GM23338 (cell line): ENCODE measurements at regions not wholly inside any gene's neighbourhood (a gene's known extent, or its start where the extent isn't known, plus 50 kb on each side); places are given as distances from the start of the nearest gene placed in this dataset.
"Not testable (repeated sequence)": the region's sequence is repeated elsewhere in the genome, so short reads cannot be mapped to it uniquely, and the experiment has no call there.

ENCODE experiments used
- ATAC-seq: fragments of 200-7000 bp; cut with Tn5 transposase; 3 replicates; pipeline ENCODE4 v1.9.1; 2020
- DNase-seq: peaks from one replicate; pipeline ENCODE4 v3.0.0-alpha.2; 2015; ENCODE audit warnings: low spot score
- H2AFZ ChIP-seq: fragments of 200-600 bp; sonication (generic); 2 replicates; pipeline ENCODE4 v1.8.0; 2016; ENCODE audit warnings: antibody characterized with exemption, mild to moderate bottlenecking, moderate library complexity
- H3F3A ChIP-seq: fragments of 200-600 bp; sonication (generic); replicated peaks from 2 replicates; pipeline ENCODE4 v1.8.0; 2017; ENCODE audit warnings: antibody characterized with exemption, mixed run types, low read depth
- H3K27ac ChIP-seq: fragments of 200-600 bp; sonication (generic); 2 replicates; pipeline ENCODE4 v1.6.1; 2016; ENCODE audit warnings: low read depth
- H3K27me3 ChIP-seq: fragments of 200-600 bp; sonication (generic); 2 replicates; pipeline ENCODE4 v1.8.0; 2016; ENCODE audit warnings: mild to moderate bottlenecking, mixed run types, moderate library complexity; ENCODE audit not compliant: insufficient read depth
- H3K36me3 ChIP-seq: fragments of 200-600 bp; sonication (generic); 2 replicates; pipeline ENCODE4 v1.8.0; 2016; ENCODE audit warnings: mild to moderate bottlenecking; ENCODE audit not compliant: insufficient read depth
- H3K4me1 ChIP-seq: fragments of 200-600 bp; sonication (generic); 2 replicates; pipeline ENCODE4 v1.8.0; 2016; ENCODE audit warnings: mild to moderate bottlenecking, moderate library complexity; ENCODE audit not compliant: insufficient read depth
- H3K4me2 ChIP-seq: fragments of 200-600 bp; sonication (generic); 2 replicates; pipeline ENCODE4 v1.7.1; 2017; ENCODE audit warnings: mixed run types
- H3K4me3 ChIP-seq: fragments of 200-600 bp; sonication (generic); 2 replicates; pipeline ENCODE4 v1.6.1; 2016; ENCODE audit warnings: mixed run types
- H3K79me2 ChIP-seq: fragments of 200-600 bp; sonication (generic); replicated peaks from 2 replicates; pipeline ENCODE4 v1.8.0; 2017; ENCODE audit warnings: mild to moderate bottlenecking; ENCODE audit not compliant: insufficient read depth
- H3K9me2 ChIP-seq: fragments of 200-600 bp; sonication (generic); 2 replicates; pipeline ENCODE4 v1.8.0; 2017; ENCODE audit not compliant: insufficient read depth
- H4K20me1 ChIP-seq: fragments of 200-600 bp; sonication (generic); replicated peaks from 2 replicates; pipeline ENCODE4 v1.8.0; 2017; ENCODE audit warnings: mild to moderate bottlenecking; ENCODE audit not compliant: insufficient read depth
- H3K27ac Mint-ChIP-seq: 2 replicates; pipeline ENCODE4 v1.8.0; 2020; ENCODE audit warnings: inconsistent platforms, mild to moderate bottlenecking, moderate library complexity, mixed read lengths
- H3K27me3 Mint-ChIP-seq: 3 replicates; pipeline ENCODE4 v1.8.0; 2022; ENCODE audit warnings: low read depth, mild to moderate bottlenecking, moderate library complexity, mixed read lengths, inconsistent platforms; ENCODE audit not compliant: insufficient read depth, poor library complexity
- H3K36me3 Mint-ChIP-seq: 3 replicates; pipeline ENCODE4 v1.8.0; 2021; ENCODE audit warnings: low read depth, mild to moderate bottlenecking, inconsistent platforms, moderate library complexity, mixed read lengths
- H3K4me1 Mint-ChIP-seq: 3 replicates; pipeline ENCODE4 v1.8.0; 2020; ENCODE audit warnings: mild to moderate bottlenecking, inconsistent platforms, mixed read lengths
- H3K4me3 Mint-ChIP-seq: 3 replicates; pipeline ENCODE4 v1.8.0; 2021; ENCODE audit warnings: moderate library complexity, mild to moderate bottlenecking, inconsistent platforms, mixed read lengths
- H3K9me3 Mint-ChIP-seq: 3 replicates; pipeline ENCODE4 v1.8.0; 2020; ENCODE audit warnings: moderate library complexity, mild to moderate bottlenecking, inconsistent platforms, mixed read lengths
- CREB1 ChIP-seq: fragments of 250-450 bp; sonication (Bioruptor Pico); IDR thresholded peaks from 2 replicates; pipeline ENCODE4 v1.5.0; 2020; ENCODE audit warnings: low read depth, mild to moderate bottlenecking, moderate library complexity
- EZH2phosphoT487 ChIP-seq: fragments of 200-600 bp; sonication (generic); IDR thresholded peaks from one replicate; pipeline ENCODE4 v1.8.1; 2018; ENCODE audit warnings: antibody characterized with exemption; ENCODE audit not compliant: unreplicated experiment
- JUNB ChIP-seq: IDR thresholded peaks from one replicate; pipeline ENCODE4 v1.6.1; 2016; ENCODE audit warnings: antibody characterized with exemption; ENCODE audit not compliant: unreplicated experiment
- NANOG ChIP-seq: IDR thresholded peaks from 2 replicates; pipeline ENCODE4 v1.6.1; 2016; ENCODE audit warnings: antibody characterized with exemption, borderline replicate concordance
- POLR2AphosphoS5 ChIP-seq: IDR thresholded peaks from 2 replicates; pipeline ENCODE4 v1.6.1; 2016; ENCODE audit warnings: antibody characterized with exemption, low read depth
- STAT1 ChIP-seq: IDR thresholded peaks from one replicate; pipeline ENCODE4 v1.6.1; 2016; ENCODE audit warnings: antibody characterized with exemption; ENCODE audit not compliant: unreplicated experiment
- ZNF114 ChIP-seq: fragments of 250-450 bp; sonication (Bioruptor Pico); IDR thresholded peaks from 2 replicates; pipeline ENCODE4 v1.5.0; 2020; ENCODE audit warnings: mild to moderate bottlenecking, moderate library complexity
- ZNF331 ChIP-seq: fragments of 250-450 bp; sonication (Bioruptor Pico); IDR thresholded peaks from 2 replicates; pipeline ENCODE4 v1.5.0; 2020; ENCODE audit warnings: low read depth, mild to moderate bottlenecking, moderate library complexity
- ZNF462 ChIP-seq: fragments of 250-450 bp; sonication (Bioruptor Pico); IDR thresholded peaks from 2 replicates; pipeline ENCODE4 v1.5.0; 2020; ENCODE audit warnings: mild to moderate bottlenecking, moderate library complexity
- TF ChIP-seq, protein P1 (sequence below): IDR thresholded peaks from one replicate; pipeline ENCODE4 v1.6.1; 2018; ENCODE audit warnings: antibody characterized with exemption; ENCODE audit not compliant: unreplicated experiment
- TF ChIP-seq, protein P2 (sequence below): IDR thresholded peaks from 2 replicates; pipeline ENCODE4 v1.6.1; 2016; ENCODE audit warnings: antibody characterized with exemption

DNA sequence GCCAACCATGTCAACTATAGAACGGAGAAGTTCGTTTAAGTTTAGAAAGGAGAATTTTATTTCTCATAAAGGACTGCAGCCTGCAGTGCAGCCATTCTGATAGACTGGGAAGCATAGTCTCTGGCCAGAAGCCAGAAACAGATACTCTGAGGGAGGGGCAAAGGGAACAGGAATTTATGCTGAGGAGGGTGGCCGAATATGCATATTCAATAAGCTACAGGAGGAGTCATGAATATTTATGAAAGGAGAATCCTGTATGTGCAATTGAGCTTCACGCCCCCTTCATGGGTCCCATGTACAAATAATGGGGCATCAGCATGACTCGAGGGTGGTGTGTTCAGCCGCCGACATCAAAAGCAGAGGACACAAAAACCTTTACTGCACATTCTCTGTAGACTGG is 199.9 kb downstream of the CWF19L2 start:
- Mint-ChIP-seq H3K27ac (no peak overlapping the region), H3K9me3 (no peaks in the 10 kb centered on the region), H3K4me3 (no peak overlapping the region), H3K4me1 (peaks cover 7% of the 10 kb centered on the region; the same call in 2 of the 3 replicates), H3K27me3 (peaks cover 5% of the 10 kb centered on the region), H3K36me3 (no peaks in the 10 kb centered on the region)
- peaks cover 5% of the 10 kb centered on the region; the same call in 1 of the 2 replicates for H3K9me2 ChIP-seq
- no peak overlapping the region for H3K27ac ChIP-seq
- no peak overlapping the region for H3K4me2 ChIP-seq
- no peaks in the 10 kb centered on the region for H3K79me2 ChIP-seq
- H3K4me3 ChIP-seq = no peak overlapping the region
- no peaks in the 10 kb centered on the region for H4K20me1 ChIP-seq
- no peak for DNase-seq
- H3F3A ChIP-seq = no peaks in the 10 kb centered on the region
- TF ChIP-seq, protein P1, sequence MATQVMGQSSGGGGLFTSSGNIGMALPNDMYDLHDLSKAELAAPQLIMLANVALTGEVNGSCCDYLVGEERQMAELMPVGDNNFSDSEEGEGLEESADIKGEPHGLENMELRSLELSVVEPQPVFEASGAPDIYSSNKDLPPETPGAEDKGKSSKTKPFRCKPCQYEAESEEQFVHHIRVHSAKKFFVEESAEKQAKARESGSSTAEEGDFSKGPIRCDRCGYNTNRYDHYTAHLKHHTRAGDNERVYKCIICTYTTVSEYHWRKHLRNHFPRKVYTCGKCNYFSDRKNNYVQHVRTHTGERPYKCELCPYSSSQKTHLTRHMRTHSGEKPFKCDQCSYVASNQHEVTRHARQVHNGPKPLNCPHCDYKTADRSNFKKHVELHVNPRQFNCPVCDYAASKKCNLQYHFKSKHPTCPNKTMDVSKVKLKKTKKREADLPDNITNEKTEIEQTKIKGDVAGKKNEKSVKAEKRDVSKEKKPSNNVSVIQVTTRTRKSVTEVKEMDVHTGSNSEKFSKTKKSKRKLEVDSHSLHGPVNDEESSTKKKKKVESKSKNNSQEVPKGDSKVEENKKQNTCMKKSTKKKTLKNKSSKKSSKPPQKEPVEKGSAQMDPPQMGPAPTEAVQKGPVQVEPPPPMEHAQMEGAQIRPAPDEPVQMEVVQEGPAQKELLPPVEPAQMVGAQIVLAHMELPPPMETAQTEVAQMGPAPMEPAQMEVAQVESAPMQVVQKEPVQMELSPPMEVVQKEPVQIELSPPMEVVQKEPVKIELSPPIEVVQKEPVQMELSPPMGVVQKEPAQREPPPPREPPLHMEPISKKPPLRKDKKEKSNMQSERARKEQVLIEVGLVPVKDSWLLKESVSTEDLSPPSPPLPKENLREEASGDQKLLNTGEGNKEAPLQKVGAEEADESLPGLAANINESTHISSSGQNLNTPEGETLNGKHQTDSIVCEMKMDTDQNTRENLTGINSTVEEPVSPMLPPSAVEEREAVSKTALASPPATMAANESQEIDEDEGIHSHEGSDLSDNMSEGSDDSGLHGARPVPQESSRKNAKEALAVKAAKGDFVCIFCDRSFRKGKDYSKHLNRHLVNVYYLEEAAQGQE = no peak
- TF ChIP-seq EZH2phosphoT487 (no peak), POLR2AphosphoS5 (no peak), ZNF462 (CRISPR knock-in tag) (no peak), ZNF331 (CRISPR knock-in tag) (no peak), NANOG (no peak), CREB1 (CRISPR knock-in tag) (no peak), JUNB (no peak), STAT1 (no peak), ZNF114 (no peak)
- TF ChIP-seq, protein P2, sequence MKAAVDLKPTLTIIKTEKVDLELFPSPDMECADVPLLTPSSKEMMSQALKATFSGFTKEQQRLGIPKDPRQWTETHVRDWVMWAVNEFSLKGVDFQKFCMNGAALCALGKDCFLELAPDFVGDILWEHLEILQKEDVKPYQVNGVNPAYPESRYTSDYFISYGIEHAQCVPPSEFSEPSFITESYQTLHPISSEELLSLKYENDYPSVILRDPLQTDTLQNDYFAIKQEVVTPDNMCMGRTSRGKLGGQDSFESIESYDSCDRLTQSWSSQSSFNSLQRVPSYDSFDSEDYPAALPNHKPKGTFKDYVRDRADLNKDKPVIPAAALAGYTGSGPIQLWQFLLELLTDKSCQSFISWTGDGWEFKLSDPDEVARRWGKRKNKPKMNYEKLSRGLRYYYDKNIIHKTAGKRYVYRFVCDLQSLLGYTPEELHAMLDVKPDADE = no peak
- no peaks in the 10 kb centered on the region for H3K27me3 ChIP-seq
- peaks cover 9% of the 10 kb centered on the region; the same call in 1 of the 2 replicates for H3K4me1 ChIP-seq
- peak overlapping the region; percentile 28; the same call in 1 of the 2 replicates for H2AFZ ChIP-seq
- no peak for ATAC-seq
- H3K36me3 ChIP-seq = no peaks in the 10 kb centered on the region

GRCh38 chr11:107253661-107254060 is 204.0 kb downstream of the CWF19L2 start:
- H4K20me1 ChIP-seq, H2AFZ ChIP-seq, H3K4me1 Mint-ChIP-seq, H3K27me3 Mint-ChIP-seq, H3F3A ChIP-seq, H3K36me3 Mint-ChIP-seq, H3K79me2 ChIP-seq, H3K27ac Mint-ChIP-seq, H3K4me3 Mint-ChIP-seq, H3K4me3 ChIP-seq, H3K4me1 ChIP-seq, H3K9me3 Mint-ChIP-seq, H3K27me3 ChIP-seq, H3K36me3 ChIP-seq, H3K4me2 ChIP-seq, DNase-seq, ATAC-seq: not testable (repeated sequence)
- 0 out of 2 replicates have a peak overlapping the region, but pooled peaks have one; percentile 73 for H3K27ac ChIP-seq
- H3K9me2 ChIP-seq = peaks cover 14% of the 10 kb centered on the region
